Caco-2 (cell line): ENCODE measurements at regions not wholly inside any gene's neighbourhood (a gene's known extent, or its start where the extent isn't known, plus 50 kb on each side); places are given as distances from the start of the nearest gene placed in this dataset.

Experiments used
- BruUV-seq: library from RNA; stranded (reverse); fragments of 400-500 nt; replicated peaks from 2 replicates; lab custom pipeline; 2021; lab: Mats Ljungman, UMichigan
- CTCF ChIA-PET: fragments of 300-600 bp; sonication (Branson Sonifier 250); formaldehyde crosslinking; loops from one replicate; lab custom pipeline; 2022; ENCODE audit warnings: antibody characterized with exemption; lab: Charles Lee
- POLR2A ChIA-PET: fragments of 300-600 bp; sonication (Branson Sonifier 250); formaldehyde crosslinking; loops from one replicate; lab custom pipeline; 2022; ENCODE audit warnings: antibody characterized with exemption; lab: Charles Lee
- DNase-seq, 2 experiments: peaks; one replicate each; pipeline versions ENCODE4 v3.0.0 to v3.0.0-alpha.2; 2020 to 2022
- H3K27me3 ChIP-seq: replicated peaks from 2 replicates; pipeline ENCODE4 v1.6.0; 2011; ENCODE audit warnings: low read length; ENCODE audit not compliant: control insufficient read depth, insufficient read depth
- H3K36me3 ChIP-seq: 2 replicates; pipeline ENCODE4 v1.5.1; 2011; ENCODE audit warnings: low read length; ENCODE audit not compliant: control insufficient read depth, insufficient read depth
- H3K4me1 ChIP-seq: fragments of 250-450 bp; sonication (Bioruptor Pico); 2 replicates; pipeline ENCODE4 v1.5.1; 2020; ENCODE audit warnings: mild to moderate bottlenecking
- H3K4me3 ChIP-seq: 2 replicates; pipeline ENCODE4 v1.5.1; 2011; ENCODE audit warnings: low read depth, mild to moderate bottlenecking, control low read depth, low read length
- H3K9me3 ChIP-seq: fragments of 250-450 bp; sonication (Bioruptor Pico); 2 replicates; pipeline ENCODE4 v1.5.1; 2020; ENCODE audit warnings: mild to moderate bottlenecking, moderate library complexity
- H3K27ac Mint-ChIP-seq: one replicate; pipeline ENCODE4 v1.8.0; 2022; ENCODE audit warnings: mixed read lengths; ENCODE audit not compliant: unreplicated experiment
- H3K27me3 Mint-ChIP-seq: one replicate; pipeline ENCODE4 v1.8.0; 2022; ENCODE audit warnings: mixed read lengths; ENCODE audit not compliant: insufficient read depth, unreplicated experiment
- H3K36me3 Mint-ChIP-seq: one replicate; pipeline ENCODE4 v1.8.0; 2022; ENCODE audit warnings: mild to moderate bottlenecking, mixed read lengths; ENCODE audit not compliant: insufficient read depth, unreplicated experiment
- H3K4me1 Mint-ChIP-seq: one replicate; pipeline ENCODE4 v1.8.0; 2022; ENCODE audit warnings: low read depth, mixed read lengths; ENCODE audit not compliant: unreplicated experiment
- H3K4me3 Mint-ChIP-seq: one replicate; pipeline ENCODE4 v1.8.0; 2022; ENCODE audit warnings: mild to moderate bottlenecking, moderate library complexity, mixed read lengths; ENCODE audit not compliant: unreplicated experiment
- H3K9me3 Mint-ChIP-seq: one replicate; pipeline ENCODE4 v1.8.0; 2022; ENCODE audit warnings: mixed read lengths; ENCODE audit not compliant: unreplicated experiment
- CTCF ChIP-seq, 2 experiments: fragments of 200-600 bp in 1 of 2; IDR thresholded peaks; 1 replicate in 1 of 2; 2 replicates in 1 of 2; pipeline versions ENCODE4 v1.5.1 to v1.8.0; 2011 to 2022; ENCODE audit warnings: antibody characterized with exemption in 1 of 2, control low read depth in 1 of 2, inconsistent platforms in 1 of 2, low read depth in 1 of 2, low read length in 1 of 2, mild to moderate bottlenecking in 1 of 2, moderate library complexity in 1 of 2; ENCODE audit not compliant: insufficient read depth in 1 of 2, severe bottlenecking in 1 of 2, unreplicated experiment in 1 of 2
- intact Hi-C: fragments of 100-400 bp; cut with micrococcal nuclease; formaldehyde crosslinking; loops from one replicate; pipeline ENCODE4 v1.10.0; 2022; ENCODE audit not compliant: unreplicated experiment

GRCh38 chr7:24409431-24410024 lies 125.5 kb downstream of the NPY start:
- H3K27me3 ChIP-seq: no peaks in the 10 kb centered on the region
- Mint-ChIP-seq H3K36me3 (no peaks in the 10 kb centered on the region), H3K27me3 (no peaks in the 10 kb centered on the region), H3K9me3 (peaks cover 27% of the 10 kb centered on the region), H3K4me1 (no peaks in the 10 kb centered on the region), H3K27ac (no peak overlapping the region), H3K4me3 (no peak overlapping the region)
- no peak for TF ChIP-seq CTCF (IDR thresholded peaks at IDR 0.05; ENCODE audit: insufficient read depth in 1 of 2, low read depth in 1 of 2, low read length in 1 of 2, severe bottlenecking in 1 of 2, unreplicated experiment in 1 of 2)
- no peaks in the 10 kb centered on the region for H3K36me3 ChIP-seq
- ChIA-PET POLR2A (no interaction called here), CTCF (no interaction called here)
- H3K4me1 ChIP-seq: no peaks in the 10 kb centered on the region
- intact Hi-C loops: loop anchor here (10.0 kb wide), 1 partner anchor 85 kb away; no protein-coding TSS in a partner anchor
- peaks cover 8% of the 10 kb centered on the region; the same call in 1 of the 2 replicates for H3K9me3 ChIP-seq
- DNase-seq: no peak
- H3K4me3 ChIP-seq: no peak overlapping the region
- BruUV-seq: no TSS peak

DNA sequence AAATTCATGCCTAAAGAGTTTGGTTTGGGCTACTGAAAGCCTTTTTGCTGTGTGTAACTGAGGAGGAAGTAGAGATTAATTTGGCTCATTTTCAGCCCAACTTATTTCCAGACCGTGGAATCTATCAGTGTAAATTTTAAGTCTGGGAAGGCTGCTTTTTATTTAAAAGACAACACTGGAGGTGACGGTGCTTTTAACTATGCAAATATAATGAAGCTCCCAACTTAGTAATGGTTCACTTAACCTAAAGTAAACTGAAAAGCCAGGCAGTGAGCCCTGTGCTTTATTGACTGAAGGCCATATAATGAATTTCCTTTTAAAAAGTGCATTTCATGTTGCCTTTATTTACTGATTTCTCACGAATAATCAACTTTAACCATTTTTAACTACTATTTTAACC lies 127.2 kb downstream of the NPY start:
- Mint-ChIP-seq H3K27me3 (no peaks in the 10 kb centered on the region), H3K27ac (no peak overlapping the region), H3K9me3 (peaks cover 34% of the 10 kb centered on the region), H3K36me3 (no peaks in the 10 kb centered on the region), H3K4me1 (no peaks in the 10 kb centered on the region), H3K4me3 (no peak overlapping the region)
- no TSS peak for BruUV-seq
- H3K4me3 ChIP-seq: no peak overlapping the region
- DNase-seq: no peak
- no peak for TF ChIP-seq CTCF (IDR thresholded peaks at IDR 0.05; ENCODE audit: insufficient read depth in 1 of 2, low read depth in 1 of 2, low read length in 1 of 2, severe bottlenecking in 1 of 2, unreplicated experiment in 1 of 2)
- ChIA-PET POLR2A (no interaction called here), CTCF (no interaction called here)
- peaks cover 8% of the 10 kb centered on the region; the same call in 1 of the 2 replicates for H3K9me3 ChIP-seq
- no peaks in the 10 kb centered on the region for H3K4me1 ChIP-seq
- H3K27me3 ChIP-seq: no peaks in the 10 kb centered on the region
- intact Hi-C loops: no loop called here
- H3K36me3 ChIP-seq: no peaks in the 10 kb centered on the region

DNA sequence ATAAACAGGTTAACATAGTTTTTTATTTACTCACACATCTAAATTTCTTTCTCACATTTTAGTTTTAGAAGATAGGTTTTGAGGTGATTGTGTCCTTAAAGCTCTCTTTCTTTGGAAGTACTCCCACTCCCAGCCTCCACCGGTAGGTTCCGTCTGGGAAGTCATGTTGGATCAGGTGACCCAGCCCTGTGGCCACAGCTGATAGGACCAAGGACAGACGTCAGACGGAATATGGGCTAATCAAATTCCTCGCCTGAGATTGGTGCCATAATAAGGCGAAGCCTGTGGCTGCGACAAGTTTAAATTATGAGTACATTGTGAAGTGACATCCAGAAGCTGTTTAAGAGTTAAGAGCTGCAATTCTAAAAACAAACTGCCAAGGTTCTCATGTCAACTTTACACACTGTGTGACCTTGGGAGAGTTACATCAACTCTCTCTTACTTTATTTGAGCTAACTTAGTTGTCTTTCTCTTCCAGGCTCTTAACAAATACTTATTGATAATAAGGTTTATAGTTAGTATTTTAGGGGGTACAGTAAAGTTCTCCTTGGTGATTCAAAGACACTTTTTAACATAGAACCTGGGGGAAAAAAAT lies 133.6 kb downstream of the NPY start:
- H3K27ac Mint-ChIP-seq: no peak overlapping the region
- Histone ChIP-seq H3K9me3 (peaks cover 8% of the 10 kb centered on the region; the same call in 1 of the 2 replicates), H3K4me1 (no peaks in the 10 kb centered on the region), H3K36me3 (no peaks in the 10 kb centered on the region), H3K27me3 (no peaks in the 10 kb centered on the region), H3K4me3 (no peak overlapping the region)
- BruUV-seq: no TSS peak
- POLR2A ChIA-PET: no interaction called here
- CTCF ChIA-PET: no interaction called here
- no peak for DNase-seq
- TF ChIP-seq CTCF (IDR thresholded peaks at IDR 0.05; ENCODE audit: insufficient read depth in 1 of 2, low read depth in 1 of 2, low read length in 1 of 2, severe bottlenecking in 1 of 2, unreplicated experiment in 1 of 2): no peak
- H3K4me3 Mint-ChIP-seq: no peak overlapping the region
- peaks cover 4% of the 10 kb centered on the region for H3K27me3 Mint-ChIP-seq
- H3K9me3 Mint-ChIP-seq: peaks cover 24% of the 10 kb centered on the region
- intact Hi-C loops: no loop called here
- H3K4me1 Mint-ChIP-seq: no peaks in the 10 kb centered on the region
- no peaks in the 10 kb centered on the region for H3K36me3 Mint-ChIP-seq
